Astrocyte (in vitro differentiated cells and primary cell): ENCODE measurements at regions not wholly inside any gene's neighbourhood (a gene's known extent, or its start where the extent isn't known, plus 50 kb on each side); places are given as distances from the start of the nearest gene placed in this dataset.

Experiments used
- EZH2 ChIP-seq: IDR thresholded peaks from 2 replicates; pipeline ENCODE4 v1.6.1; 2012; ENCODE audit warnings: mild to moderate bottlenecking, low read length, inconsistent platforms; ENCODE audit not compliant: insufficient read depth
- TF ChIP-seq, protein P1 (sequence below): IDR thresholded peaks from 2 replicates; pipeline ENCODE4 v1.5.1; 2011; ENCODE audit warnings: low read depth, mild to moderate bottlenecking, inconsistent platforms, low read length, moderate library complexity; ENCODE audit not compliant: insufficient read depth

GRCh38 chr21:16186742-16187141 lies 457.0 kb downstream of the USP25 start:
- TF ChIP-seq, protein P1, sequence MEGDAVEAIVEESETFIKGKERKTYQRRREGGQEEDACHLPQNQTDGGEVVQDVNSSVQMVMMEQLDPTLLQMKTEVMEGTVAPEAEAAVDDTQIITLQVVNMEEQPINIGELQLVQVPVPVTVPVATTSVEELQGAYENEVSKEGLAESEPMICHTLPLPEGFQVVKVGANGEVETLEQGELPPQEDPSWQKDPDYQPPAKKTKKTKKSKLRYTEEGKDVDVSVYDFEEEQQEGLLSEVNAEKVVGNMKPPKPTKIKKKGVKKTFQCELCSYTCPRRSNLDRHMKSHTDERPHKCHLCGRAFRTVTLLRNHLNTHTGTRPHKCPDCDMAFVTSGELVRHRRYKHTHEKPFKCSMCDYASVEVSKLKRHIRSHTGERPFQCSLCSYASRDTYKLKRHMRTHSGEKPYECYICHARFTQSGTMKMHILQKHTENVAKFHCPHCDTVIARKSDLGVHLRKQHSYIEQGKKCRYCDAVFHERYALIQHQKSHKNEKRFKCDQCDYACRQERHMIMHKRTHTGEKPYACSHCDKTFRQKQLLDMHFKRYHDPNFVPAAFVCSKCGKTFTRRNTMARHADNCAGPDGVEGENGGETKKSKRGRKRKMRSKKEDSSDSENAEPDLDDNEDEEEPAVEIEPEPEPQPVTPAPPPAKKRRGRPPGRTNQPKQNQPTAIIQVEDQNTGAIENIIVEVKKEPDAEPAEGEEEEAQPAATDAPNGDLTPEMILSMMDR, result no peak
- no peak for TF ChIP-seq EZH2
